Liver (tissue), 8 donors: ENCODE measurements at regions not wholly inside any gene's neighbourhood (a gene's known extent, or its start where the extent isn't known, plus 50 kb on each side); places are given as distances from the start of the nearest gene placed in this dataset.

Experiments
- DNase-seq: peaks from one replicate; pipeline ENCODE4 v3.0.0-alpha.2; 2017; ENCODE audit warnings: low spot score
- H3K27ac ChIP-seq, 2 donors: one replicate each; pipeline ENCODE4 v1.7.0; 2013; ENCODE audit warnings: inconsistent platforms in 2 of 2, low read length in 2 of 2, control low read depth in 1 of 2, low read depth in 1 of 2, mild to moderate bottlenecking in 1 of 2
- H3K27me3 ChIP-seq, 4 donors: one replicate each; pipeline versions ENCODE4 v1.6.1 to v1.7.0; 2013; ENCODE audit warnings: low read length in 3 of 4, inconsistent platforms in 1 of 4, mild to moderate bottlenecking in 1 of 4, moderate library complexity in 1 of 4; ENCODE audit not compliant: control insufficient read depth in 4 of 4, insufficient read depth in 4 of 4
- H3K36me3 ChIP-seq, 4 donors: one replicate each; pipeline versions ENCODE4 v1.6.1 to v1.7.0; 2013; ENCODE audit warnings: low read length in 3 of 4, mild to moderate bottlenecking in 3 of 4, low read depth in 1 of 4, moderate library complexity in 1 of 4; ENCODE audit not compliant: control insufficient read depth in 4 of 4, insufficient read depth in 3 of 4
- H3K4me1 ChIP-seq, 4 donors: one replicate each; pipeline versions ENCODE4 v1.6.1 to v1.7.0; 2013; ENCODE audit warnings: low read length in 3 of 4, mild to moderate bottlenecking in 3 of 4, moderate library complexity in 1 of 4; ENCODE audit not compliant: control insufficient read depth in 4 of 4, insufficient read depth in 4 of 4
- H3K4me3 ChIP-seq, 3 donors: one replicate each; pipeline versions ENCODE4 v1.6.1 to v1.7.0; 2013; ENCODE audit warnings: low read length in 3 of 3, control low read depth in 1 of 3, low read depth in 1 of 3, mild to moderate bottlenecking in 1 of 3
- H3K9ac ChIP-seq, 2 donors: one replicate each; pipeline ENCODE4 v1.7.0; 2013; ENCODE audit warnings: low read length in 2 of 2, mild to moderate bottlenecking in 2 of 2, moderate library complexity in 2 of 2, control low read depth in 1 of 2, low read depth in 1 of 2
- H3K9me3 ChIP-seq, 4 donors: one replicate each; pipeline versions ENCODE4 v1.6.1 to v1.7.0; 2013; ENCODE audit warnings: low read length in 3 of 4; ENCODE audit not compliant: control insufficient read depth in 4 of 4
- ATF3 ChIP-seq: IDR thresholded peaks from 2 replicates; pipeline ENCODE4 v1.6.1; 2016; ENCODE audit warnings: antibody characterized with exemption
- CTCF ChIP-seq: fragments of 150-350 bp; IDR thresholded peaks from 2 replicates; pipeline ENCODE4 v1.5.1; 2017; ENCODE audit warnings: improper control_type of control experiment, low read depth, low read length; ENCODE audit not compliant: missing input control
- EGR1 ChIP-seq, 2 donors: IDR thresholded peaks; 2 replicates each; pipeline ENCODE4 v1.6.1; 2016 to 2018; ENCODE audit warnings: antibody characterized with exemption in 2 of 2, low read depth in 2 of 2
- FOXA1 ChIP-seq: IDR thresholded peaks from 2 replicates; pipeline ENCODE4 v1.6.1; 2016; ENCODE audit warnings: antibody characterized with exemption
- FOXA2 ChIP-seq: IDR thresholded peaks from 2 replicates; pipeline ENCODE4 v1.6.1; 2016; ENCODE audit warnings: antibody characterized with exemption
- GABPA ChIP-seq, 2 donors: IDR thresholded peaks in 1 of 2; conservative IDR thresholded peaks in 1 of 2; 2 replicates each; pipeline ENCODE4 v1.6.1; 2016; ENCODE audit warnings: antibody characterized with exemption in 2 of 2, mild to moderate bottlenecking in 1 of 2, moderate library complexity in 1 of 2
- HNF4A ChIP-seq, 2 donors: conservative IDR thresholded peaks; 2 replicates each; pipeline ENCODE4 v1.6.1; 2016; ENCODE audit warnings: antibody characterized with exemption in 2 of 2, mild to moderate bottlenecking in 2 of 2
- HNF4G ChIP-seq: IDR thresholded peaks from 2 replicates; pipeline ENCODE4 v1.6.1; 2016; ENCODE audit warnings: antibody characterized with exemption
- NR2F2 ChIP-seq: IDR thresholded peaks from 2 replicates; pipeline ENCODE4 v1.6.1; 2016; ENCODE audit warnings: antibody characterized with exemption
- RAD21 ChIP-seq, 2 donors: IDR thresholded peaks; 2 replicates each; pipeline ENCODE4 v1.6.1; 2016; ENCODE audit warnings: antibody characterized with exemption in 2 of 2, mild to moderate bottlenecking in 2 of 2
- REST ChIP-seq: IDR thresholded peaks from 2 replicates; pipeline ENCODE4 v1.6.1; 2016; ENCODE audit warnings: antibody characterized with exemption, mild to moderate bottlenecking
- RXRA ChIP-seq, 2 donors: IDR thresholded peaks; 2 replicates each; pipeline ENCODE4 v1.6.1; 2017 to 2018; ENCODE audit warnings: antibody characterized with exemption in 2 of 2, mild to moderate bottlenecking in 1 of 2
- SP1 ChIP-seq: IDR thresholded peaks from 2 replicates; pipeline ENCODE4 v1.6.1; 2018; ENCODE audit warnings: antibody characterized with exemption, mild to moderate bottlenecking
- TAF1 ChIP-seq: conservative IDR thresholded peaks from 2 replicates; pipeline ENCODE4 v1.6.1; 2016; ENCODE audit warnings: antibody characterized with exemption, mild to moderate bottlenecking
- YY1 ChIP-seq: IDR thresholded peaks from 2 replicates; pipeline ENCODE4 v1.6.1; 2016; ENCODE audit warnings: antibody characterized with exemption, mild to moderate bottlenecking
- WGBS: extraction: QIAGEN DNeasy Blood & Tissue Kit; methylation state at CpG from one replicate; pipeline ENCODE4 v1.1.7; 2013; 5-methylcytosine and 5-hydroxymethylcytosine counted together
- TF ChIP-seq, protein P1 (sequence below): IDR thresholded peaks from 2 replicates; pipeline ENCODE4 v1.6.1; 2016; ENCODE audit warnings: antibody characterized with exemption
- TF ChIP-seq, protein P2 (sequence below): IDR thresholded peaks from 2 replicates; pipeline ENCODE4 v1.6.1; 2016; ENCODE audit warnings: antibody characterized with exemption
- donor health status: healthy.
- donor health status: healthy.
- donor health status: healthy.
- donor health status: healthy.
- donor health status: healthy.

DNA sequence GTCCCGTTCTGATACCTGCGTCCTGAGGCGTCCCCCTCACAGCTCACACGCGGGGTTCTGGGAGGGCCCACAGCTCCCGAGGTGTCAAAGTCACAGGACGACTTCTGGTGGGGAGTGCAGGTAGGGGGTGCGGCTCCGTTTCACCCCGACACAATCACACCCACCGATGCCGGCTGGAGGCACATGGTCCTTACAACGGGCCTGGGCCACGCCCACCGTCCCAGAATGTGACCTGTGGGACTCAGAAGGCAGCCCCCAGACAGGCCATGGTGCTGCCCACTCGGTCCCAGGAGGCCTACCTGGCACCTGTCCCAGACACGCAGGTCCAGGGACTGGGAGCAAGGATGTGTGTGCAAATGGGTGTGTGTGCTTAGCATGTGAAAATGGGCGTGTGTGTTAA, 86.0 kb downstream of the UNCX start:
- no peaks in the 10 kb centered on the region for H3K4me1 ChIP-seq
- H3K27ac ChIP-seq: no peak overlapping the region
- TF ChIP-seq HNF4A (conservative IDR thresholded peaks at IDR 0.05) (no peak), FOXA2 (no peak), HNF4G (no peak), RAD21 (IDR thresholded peaks at IDR 0.05) (no peak), SP1 (no peak), CTCF (no peak), NR2F2 (no peak), YY1 (no peak), GABPA (IDR thresholded peaks at IDR 0.05 in 1 of 2, conservative IDR thresholded peaks at IDR 0.05 in 1 of 2) (no peak), FOXA1 (no peak), ATF3 (no peak), EGR1 (IDR thresholded peaks at IDR 0.05; ENCODE audit: low read depth in 2 of 2) (no peak), RXRA (IDR thresholded peaks at IDR 0.05) (no peak), REST (no peak)
- TF ChIP-seq, protein P1, sequence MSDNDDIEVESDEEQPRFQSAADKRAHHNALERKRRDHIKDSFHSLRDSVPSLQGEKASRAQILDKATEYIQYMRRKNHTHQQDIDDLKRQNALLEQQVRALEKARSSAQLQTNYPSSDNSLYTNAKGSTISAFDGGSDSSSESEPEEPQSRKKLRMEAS: no peak
- TF ChIP-seq, protein P2, sequence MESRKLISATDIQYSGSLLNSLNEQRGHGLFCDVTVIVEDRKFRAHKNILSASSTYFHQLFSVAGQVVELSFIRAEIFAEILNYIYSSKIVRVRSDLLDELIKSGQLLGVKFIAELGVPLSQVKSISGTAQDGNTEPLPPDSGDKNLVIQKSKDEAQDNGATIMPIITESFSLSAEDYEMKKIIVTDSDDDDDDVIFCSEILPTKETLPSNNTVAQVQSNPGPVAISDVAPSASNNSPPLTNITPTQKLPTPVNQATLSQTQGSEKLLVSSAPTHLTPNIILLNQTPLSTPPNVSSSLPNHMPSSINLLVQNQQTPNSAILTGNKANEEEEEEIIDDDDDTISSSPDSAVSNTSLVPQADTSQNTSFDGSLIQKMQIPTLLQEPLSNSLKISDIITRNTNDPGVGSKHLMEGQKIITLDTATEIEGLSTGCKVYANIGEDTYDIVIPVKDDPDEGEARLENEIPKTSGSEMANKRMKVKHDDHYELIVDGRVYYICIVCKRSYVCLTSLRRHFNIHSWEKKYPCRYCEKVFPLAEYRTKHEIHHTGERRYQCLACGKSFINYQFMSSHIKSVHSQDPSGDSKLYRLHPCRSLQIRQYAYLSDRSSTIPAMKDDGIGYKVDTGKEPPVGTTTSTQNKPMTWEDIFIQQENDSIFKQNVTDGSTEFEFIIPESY: no peak
- H3K9me3 ChIP-seq: no peaks in the 10 kb centered on the region
- DNase-seq: no peak
- 81% methylated on average over 18 of the region's 18 CpGs for WGBS
- H3K36me3 ChIP-seq: no peaks in the 10 kb centered on the region
- H3K27me3 ChIP-seq: peaks cover 0 to 3% (median 0%) of the 10 kb centered on the region in 4 donors
- no peak overlapping the region for H3K4me3 ChIP-seq
- no peak overlapping the region for H3K9ac ChIP-seq

GRCh38 chr7:1320616-1321240, 88.1 kb downstream of the UNCX start:
- H3K27me3 ChIP-seq: peaks cover 0 to 14% (median 0%) of the 10 kb centered on the region in 4 donors
- DNase-seq: peak; percentile 43
- TF ChIP-seq REST: no peak
- TF ChIP-seq HNF4G: no peak
- TF ChIP-seq, protein P2: no peak
- TF ChIP-seq FOXA1: no peak
- no peak for TF ChIP-seq RXRA (IDR thresholded peaks at IDR 0.05)
- no peak for TF ChIP-seq TAF1
- no peak for TF ChIP-seq GABPA (IDR thresholded peaks at IDR 0.05 in 1 of 2, conservative IDR thresholded peaks at IDR 0.05 in 1 of 2)
- TF ChIP-seq FOXA2: no peak
- TF ChIP-seq SP1: no peak

More at GRCh38 chr7:1320616-1321240, 88.1 kb downstream of the UNCX start:
- Histone ChIP-seq H3K36me3 (no peaks in the 10 kb centered on the region), H3K4me3 (no peak overlapping the region), H3K9ac (no peak overlapping the region), H3K9me3 (no peaks in the 10 kb centered on the region), H3K4me1 (no peaks in the 10 kb centered on the region), H3K27ac (no peak overlapping the region)
- 72% methylated on average over 17 of the region's 17 CpGs for WGBS
